ENCODE measurements at regions not wholly inside any gene's neighbourhood (a gene's known extent, or its start where the extent isn't known, plus 50 kb on each side); places are given as distances from the start of the nearest gene placed in this dataset.

- no peaks in the 10 kb centered on the region for H3K27me3 ChIP-seq (ENCODE audit: insufficient read depth, low read length, poor library complexity)
- ATAC-seq (ENCODE audit: insufficient read depth, low read depth) (no peak), DNase-seq (no peak)
- TF ChIP-seq CTCF (IDR thresholded peaks at IDR 0.05; ENCODE audit: borderline replicate concordance, extremely low read depth, low read length, poor library complexity, severe bottlenecking) (no peak), EZH2 (IDR thresholded peaks at IDR 0.05; ENCODE audit: borderline replicate concordance, low read depth, low read length, severe bottlenecking) (no peak)
- H3K4me3 ChIP-seq (ENCODE audit: low read depth in 1 of 2, low read length in 2 of 2) = no peak overlapping the region
- H3K4me2 ChIP-seq (ENCODE audit: insufficient read depth, low read length) = no peak overlapping the region
- H2AFZ ChIP-seq (ENCODE audit: low read depth, low read length) = no peak overlapping the region
- no peaks in the 10 kb centered on the region for H3K36me3 ChIP-seq (ENCODE audit: insufficient read depth, low read length)
- no peaks in the 10 kb centered on the region for H4K20me1 ChIP-seq (ENCODE audit: insufficient read depth, low read length)
- no peaks in the 10 kb centered on the region for H3K9me3 ChIP-seq (ENCODE audit: insufficient read depth, low read length, severe bottlenecking)
- H3K9ac ChIP-seq (ENCODE audit: low read depth, low read length) = no peak overlapping the region
- H3K79me2 ChIP-seq (ENCODE audit: insufficient read depth, low read length) = no peaks in the 10 kb centered on the region
- H3K27ac ChIP-seq (ENCODE audit: low read length) = no peak overlapping the region
- no peaks in the 10 kb centered on the region for H3K4me1 ChIP-seq (ENCODE audit: insufficient read depth, low read length)
Observed at GRCh38 chr6:77074037-77074713, 389.1 kb downstream of the HTR1B start.

GRCh38 chr6:77073410-77073760, 389.9 kb downstream of the HTR1B start:
- Histone ChIP-seq H3K27me3 (ENCODE audit: insufficient read depth, low read length, poor library complexity) (no peaks in the 10 kb centered on the region), H4K20me1 (ENCODE audit: insufficient read depth, low read length) (no peaks in the 10 kb centered on the region), H3K9me3 (ENCODE audit: insufficient read depth, low read length, severe bottlenecking) (no peaks in the 10 kb centered on the region), H3K27ac (ENCODE audit: low read length) (no peak overlapping the region), H3K4me1 (ENCODE audit: insufficient read depth, low read length) (no peaks in the 10 kb centered on the region), H3K4me3 (ENCODE audit: low read depth in 1 of 2, low read length in 2 of 2) (no peak overlapping the region), H3K9ac (ENCODE audit: low read depth, low read length) (no peak overlapping the region), H2AFZ (ENCODE audit: low read depth, low read length) (no peak overlapping the region), H3K4me2 (ENCODE audit: insufficient read depth, low read length) (no peak overlapping the region), H3K79me2 (ENCODE audit: insufficient read depth, low read length) (no peaks in the 10 kb centered on the region), H3K36me3 (ENCODE audit: insufficient read depth, low read length) (no peaks in the 10 kb centered on the region)
- ATAC-seq (ENCODE audit: insufficient read depth, low read depth) (no peak), DNase-seq (no peak)
- TF ChIP-seq EZH2 (IDR thresholded peaks at IDR 0.05; ENCODE audit: borderline replicate concordance, low read depth, low read length, severe bottlenecking) = no peak
- TF ChIP-seq CTCF (IDR thresholded peaks at IDR 0.05; ENCODE audit: borderline replicate concordance, extremely low read depth, low read length, poor library complexity, severe bottlenecking) = no peak

- H3K79me2 ChIP-seq (ENCODE audit: insufficient read depth, low read length) = no peaks in the 10 kb centered on the region
- H4K20me1 ChIP-seq (ENCODE audit: insufficient read depth, low read length) = no peaks in the 10 kb centered on the region
- H3K4me3 ChIP-seq (ENCODE audit: low read depth in 1 of 2, low read length in 2 of 2) = no peak overlapping the region
- no peak overlapping the region for H2AFZ ChIP-seq (ENCODE audit: low read depth, low read length)
- no peaks in the 10 kb centered on the region for H3K4me1 ChIP-seq (ENCODE audit: insufficient read depth, low read length)
- H3K36me3 ChIP-seq (ENCODE audit: insufficient read depth, low read length) = no peaks in the 10 kb centered on the region
- DNase-seq (no peak), ATAC-seq (ENCODE audit: insufficient read depth, low read depth) (no peak)
- H3K27me3 ChIP-seq (ENCODE audit: insufficient read depth, low read length, poor library complexity) = no peaks in the 10 kb centered on the region
- TF ChIP-seq EZH2 (IDR thresholded peaks at IDR 0.05; ENCODE audit: borderline replicate concordance, low read depth, low read length, severe bottlenecking) (no peak), CTCF (IDR thresholded peaks at IDR 0.05; ENCODE audit: borderline replicate concordance, extremely low read depth, low read length, poor library complexity, severe bottlenecking) (no peak)
- no peaks in the 10 kb centered on the region for H3K9me3 ChIP-seq (ENCODE audit: insufficient read depth, low read length, severe bottlenecking)
- H3K27ac ChIP-seq (ENCODE audit: low read length) = no peak overlapping the region
- H3K4me2 ChIP-seq (ENCODE audit: insufficient read depth, low read length) = no peak overlapping the region
- H3K9ac ChIP-seq (ENCODE audit: low read depth, low read length) = no peak overlapping the region
Observed at GRCh38 chr6:77072694-77073409, 390.4 kb downstream of the HTR1B start.

All from DND-41 (cell line).